Astrocyte of the spinal cord (primary cell): ENCODE measurements at regions not wholly inside any gene's neighbourhood (a gene's known extent, or its start where the extent isn't known, plus 50 kb on each side); places are given as distances from the start of the nearest gene placed in this dataset.

ENCODE experiments used
- DNase-seq: peaks from one replicate; pipeline ENCODE4 v3.0.0; 2011; ENCODE audit warnings: low read depth, low spot score
- H3K4me3 ChIP-seq: 2 replicates; pipeline ENCODE4 v1.5.1; 2011; ENCODE audit warnings: low read depth, mild to moderate bottlenecking, low read length, moderate library complexity
- CTCF ChIP-seq: IDR thresholded peaks from 2 replicates; pipeline ENCODE4 v1.5.1; 2012; ENCODE audit warnings: low read depth, mild to moderate bottlenecking, low read length, inconsistent platforms
- in situ Hi-C: cut with HindIII; loops from 2 replicates; pipeline ENCODE4 v1.10.0; 2017; ENCODE audit warnings: low sequenced_read_pairs

GRCh38 chr7:25662841-25663800, 434.8 kb upstream of the NPVF start:
- in situ Hi-C loops = no loop called here
- DNase-seq = no peak
- H3K4me3 ChIP-seq = no peak overlapping the region
- no peak for TF ChIP-seq CTCF

GRCh38 chr7:25663877-25664276, 435.6 kb upstream of the NPVF start:
- TF ChIP-seq CTCF = no peak
- in situ Hi-C loops = no loop called here
- no peak for DNase-seq
- H3K4me3 ChIP-seq = no peak overlapping the region

- no peak overlapping the region for H3K4me3 ChIP-seq
- DNase-seq = no peak
- in situ Hi-C loops = no loop called here
- no peak for TF ChIP-seq CTCF
These were observed 436.3 kb upstream of the NPVF start for GRCh38 chr7:25664593-25664992.

GRCh38 chr7:25665374-25665773, 437.1 kb upstream of the NPVF start:
- TF ChIP-seq CTCF = no peak
- DNase-seq = no peak
- in situ Hi-C loops = no loop called here
- H3K4me3 ChIP-seq = no peak overlapping the region

GRCh38 chr7:25665903-25666670, 437.8 kb upstream of the NPVF start:
- DNase-seq = no peak
- in situ Hi-C loops = no loop called here
- no peak for TF ChIP-seq CTCF
- H3K4me3 ChIP-seq = no peak overlapping the region

- in situ Hi-C loops = no loop called here
- TF ChIP-seq CTCF = no peak
These were observed 438.4 kb upstream of the NPVF start for GRCh38 chr7:25666671-25667060.

More at GRCh38 chr7:25666671-25667060, 438.4 kb upstream of the NPVF start:
- no peak overlapping the region for H3K4me3 ChIP-seq
- DNase-seq = no peak
